Keratinocyte (primary cell): ENCODE measurements at regions not wholly inside any gene's neighbourhood (a gene's known extent, or its start where the extent isn't known, plus 50 kb on each side); places are given as distances from the start of the nearest gene placed in this dataset.

Experiments
- DNase-seq: peaks from one replicate; pipeline ENCODE4 v3.0.0-alpha.2; 2011; ENCODE audit warnings: low read depth, missing footprints, low spot score
- FAIRE-seq: peaks from 2 replicates; lab custom pipeline; 2011; peaks lifted over from hg19 to GRCh38; lab: Jason Lieb, UNC
- H2AFZ ChIP-seq: 2 replicates; pipeline ENCODE4 v1.6.0; 2012; ENCODE audit warnings: low read length, control low read depth, inconsistent platforms; ENCODE audit not compliant: control insufficient read depth
- H3K27ac ChIP-seq: 2 replicates; pipeline ENCODE4 v1.5.1; 2011; ENCODE audit warnings: low read length; ENCODE audit not compliant: control insufficient read depth, insufficient read depth
- H3K27me3 ChIP-seq: 3 replicates; pipeline ENCODE4 v1.6.0; 2011; ENCODE audit warnings: low read length; ENCODE audit not compliant: control insufficient read depth, insufficient read depth; ENCODE audit errors: extremely low read depth
- H3K36me3 ChIP-seq, 2 experiments: 2 replicates in 1 of 2; 3 replicates in 1 of 2; pipeline ENCODE4 v1.5.1; 2011; ENCODE audit warnings: low read length in 2 of 2, mild to moderate bottlenecking in 1 of 2; ENCODE audit not compliant: control insufficient read depth in 2 of 2, insufficient read depth in 2 of 2; ENCODE audit errors: extremely low read depth in 1 of 2
- H3K4me1 ChIP-seq: 3 replicates; pipeline ENCODE4 v1.5.1; 2011; ENCODE audit warnings: low read length; ENCODE audit not compliant: control insufficient read depth, insufficient read depth; ENCODE audit errors: extremely low read depth
- H3K4me2 ChIP-seq: 3 replicates; pipeline ENCODE4 v1.6.0; 2011; ENCODE audit warnings: low read depth, low read length; ENCODE audit not compliant: control insufficient read depth, insufficient read depth; ENCODE audit errors: extremely low read depth
- H3K4me3 ChIP-seq, 3 experiments: fragments of 200-600 bp in 1 of 3; sonication (generic) in 1 of 3; 2 replicates in 2 of 3; 3 replicates in 1 of 3; pipeline ENCODE4 v1.5.1; 2011 to 2016; ENCODE audit warnings: low read length in 3 of 3, mild to moderate bottlenecking in 3 of 3, control low read depth in 2 of 3, inconsistent platforms in 1 of 3, low read depth in 1 of 3, mixed read lengths in 1 of 3, mixed run types in 1 of 3, moderate library complexity in 1 of 3; ENCODE audit not compliant: control insufficient read depth in 2 of 3, insufficient read depth in 2 of 3; ENCODE audit errors: extremely low read depth in 1 of 3
- H3K79me2 ChIP-seq: 2 replicates; pipeline ENCODE4 v1.6.0; 2012; ENCODE audit warnings: low read length; ENCODE audit not compliant: control insufficient read depth, insufficient read depth
- H3K9ac ChIP-seq: 3 replicates; pipeline ENCODE4 v1.6.0; 2011; ENCODE audit warnings: low read length; ENCODE audit not compliant: control insufficient read depth, insufficient read depth; ENCODE audit errors: extremely low read depth
- H3K9me1 ChIP-seq: 3 replicates; pipeline ENCODE4 v1.6.0; 2011; ENCODE audit warnings: low read length; ENCODE audit not compliant: control insufficient read depth, insufficient read depth; ENCODE audit errors: extremely low read depth
- H3K9me3 ChIP-seq: 2 replicates; pipeline ENCODE4 v1.5.1; 2012; ENCODE audit warnings: low read depth, low read length; ENCODE audit not compliant: control insufficient read depth
- H4K20me1 ChIP-seq: 3 replicates; pipeline ENCODE4 v1.6.0; 2011; ENCODE audit warnings: low read length; ENCODE audit not compliant: control insufficient read depth, insufficient read depth; ENCODE audit errors: extremely low read depth
- CTCF ChIP-seq, 3 experiments: IDR thresholded peaks in 1 of 3; conservative IDR thresholded peaks in 1 of 3; optimal IDR thresholded peaks in 1 of 3; 2 replicates in 2 of 3; 3 replicates in 1 of 3; pipeline versions ENCODE3 to v1.5.1; 2011; ENCODE audit warnings: low read length in 3 of 3, mild to moderate bottlenecking in 3 of 3, moderate library complexity in 2 of 3, control low read depth in 1 of 3, inconsistent platforms in 1 of 3; ENCODE audit not compliant: insufficient read depth in 2 of 3; ENCODE audit errors: extremely low read depth in 1 of 3
- EZH2 ChIP-seq: IDR thresholded peaks from one replicate; pipeline ENCODE4 v1.6.1; 2012; ENCODE audit warnings: inconsistent platforms, mild to moderate bottlenecking, low read length, moderate library complexity
- dilution Hi-C: fragments of 300-500 bp; cut with MboI; formaldehyde crosslinking; loops from one replicate; pipeline ENCODE4 v1.7.0; 2020; ENCODE audit warnings: low sequenced_read_pairs; ENCODE audit not compliant: extremely low pct_ligation_motif_present

- H2AFZ ChIP-seq, result no peak overlapping the region
- H3K4me1 ChIP-seq, result no peaks in the 10 kb centered on the region
- TF ChIP-seq EZH2 (no peak), CTCF (optimal IDR thresholded peaks at IDR 0.05 in 1 of 3, IDR thresholded peaks at IDR 0.05 in 1 of 3, conservative IDR thresholded peaks at IDR 0.05 in 1 of 3; ENCODE audit: extremely low read depth in 1 of 3, insufficient read depth in 2 of 3, low read length in 3 of 3) (no peak)
- FAIRE-seq (no peak), DNase-seq (no peak)
- no peaks in the 10 kb centered on the region for H3K36me3 ChIP-seq
- no peaks in the 10 kb centered on the region for H3K79me2 ChIP-seq
- H3K27me3 ChIP-seq, result no peaks in the 10 kb centered on the region
- H3K9me1 ChIP-seq, result no peaks in the 10 kb centered on the region
- H3K9me3 ChIP-seq, result no peaks in the 10 kb centered on the region
- no peak overlapping the region for H3K9ac ChIP-seq
- H3K4me2 ChIP-seq, result no peak overlapping the region
- no peak overlapping the region for H3K4me3 ChIP-seq
- H4K20me1 ChIP-seq, result no peaks in the 10 kb centered on the region
- H3K27ac ChIP-seq, result no peak overlapping the region
- dilution Hi-C loops, result no loop called here
Measured at GRCh38 chr18:47619771-47620448, 310.5 kb downstream of the SMAD2 start.

- Histone ChIP-seq H3K4me1 (no peaks in the 10 kb centered on the region), H3K4me3 (no peak overlapping the region), H3K36me3 (no peaks in the 10 kb centered on the region), H3K9ac (no peak overlapping the region), H3K4me2 (no peak overlapping the region), H3K27me3 (no peaks in the 10 kb centered on the region), H4K20me1 (no peaks in the 10 kb centered on the region), H2AFZ (no peak overlapping the region), H3K27ac (no peak overlapping the region), H3K79me2 (no peaks in the 10 kb centered on the region), H3K9me1 (no peaks in the 10 kb centered on the region), H3K9me3 (no peaks in the 10 kb centered on the region)
- dilution Hi-C loops, result no loop called here
- no peak for FAIRE-seq
- TF ChIP-seq CTCF (optimal IDR thresholded peaks at IDR 0.05 in 1 of 3, IDR thresholded peaks at IDR 0.05 in 1 of 3, conservative IDR thresholded peaks at IDR 0.05 in 1 of 3; ENCODE audit: extremely low read depth in 1 of 3, insufficient read depth in 2 of 3, low read length in 3 of 3) (no peak), EZH2 (no peak)
- no peak for DNase-seq
Measured at GRCh38 chr18:47618758-47619157, 311.7 kb downstream of the SMAD2 start.
